Stimulated activated memory B cell treated with anti-CD40 and anti-IgM and Interleukin-4, amounts not matched to agents 10 μg/mL and 1 μg/mL and 100 μg/mL, for 72 hours (primary cell): ENCODE measurements at regions not wholly inside any gene's neighbourhood (a gene's known extent, or its start where the extent isn't known, plus 50 kb on each side); places are given as distances from the start of the nearest gene placed in this dataset.
"Not testable (repeated sequence)": the region's sequence is repeated elsewhere in the genome, so short reads cannot be mapped to it uniquely, and the experiment has no call there.

ENCODE experiments used
- ATAC-seq: fragments of 150-1000 bp; cut with Tn5 transposase; 2 replicates; pipeline ENCODE4 v1.10.0; 2021
- H3K27ac Mint-ChIP-seq: one replicate; pipeline ENCODE4 v1.8.0; 2022; ENCODE audit warnings: mild to moderate bottlenecking, mixed read lengths
- H3K27me3 Mint-ChIP-seq: one replicate; pipeline ENCODE4 v1.8.0; 2022; ENCODE audit warnings: mixed read lengths
- H3K36me3 Mint-ChIP-seq: one replicate; pipeline ENCODE4 v1.8.0; 2022; ENCODE audit warnings: mixed read lengths
- H3K4me1 Mint-ChIP-seq: one replicate; pipeline ENCODE4 v1.8.0; 2022; ENCODE audit warnings: mixed read lengths
- H3K4me3 Mint-ChIP-seq: one replicate; pipeline ENCODE4 v1.8.0; 2022; ENCODE audit warnings: mild to moderate bottlenecking, moderate library complexity, mixed read lengths
- H3K9me3 Mint-ChIP-seq: one replicate; pipeline ENCODE4 v1.8.0; 2022; ENCODE audit warnings: mixed read lengths

GRCh38 chr13:79853251-79853650 lies 372.3 kb downstream of the NDFIP2 start:
- Mint-ChIP-seq H3K27ac (no peak overlapping the region), H3K4me3 (no peak overlapping the region), H3K9me3 (peaks cover 2% of the 10 kb centered on the region)

GRCh38 chr13:79851318-79851717 lies 370.4 kb downstream of the NDFIP2 start:
- H3K36me3 Mint-ChIP-seq: no peaks in the 10 kb centered on the region
- no peaks in the 10 kb centered on the region for H3K27me3 Mint-ChIP-seq
- H3K9me3 Mint-ChIP-seq: peaks cover 2% of the 10 kb centered on the region
- no peak for ATAC-seq
- H3K4me1 Mint-ChIP-seq: no peaks in the 10 kb centered on the region
- no peak overlapping the region for H3K27ac Mint-ChIP-seq
- no peak overlapping the region for H3K4me3 Mint-ChIP-seq

More at GRCh38 chr13:79853251-79853650, 372.3 kb downstream of the NDFIP2 start:
- H3K27me3 Mint-ChIP-seq: no peaks in the 10 kb centered on the region
- no peak for ATAC-seq
- H3K36me3 Mint-ChIP-seq: no peaks in the 10 kb centered on the region
- H3K4me1 Mint-ChIP-seq: no peaks in the 10 kb centered on the region

- no peaks in the 10 kb centered on the region for H3K36me3 Mint-ChIP-seq
- no peaks in the 10 kb centered on the region for H3K9me3 Mint-ChIP-seq
- no peak overlapping the region for H3K4me3 Mint-ChIP-seq
- ATAC-seq: no peak
- H3K4me1 Mint-ChIP-seq: no peaks in the 10 kb centered on the region
- no peak overlapping the region for H3K27ac Mint-ChIP-seq
- H3K27me3 Mint-ChIP-seq: no peaks in the 10 kb centered on the region
Observed at GRCh38 chr13:79847882-79848592, 367.1 kb downstream of the NDFIP2 start.

GRCh38 chr13:79846386-79846785 lies 365.4 kb downstream of the NDFIP2 start:
- Mint-ChIP-seq H3K36me3 (no peaks in the 10 kb centered on the region), H3K9me3 (no peaks in the 10 kb centered on the region), H3K4me1 (no peaks in the 10 kb centered on the region), H3K27me3 (no peaks in the 10 kb centered on the region), H3K27ac (no peak overlapping the region), H3K4me3 (no peak overlapping the region)
- ATAC-seq: no peak

DNA sequence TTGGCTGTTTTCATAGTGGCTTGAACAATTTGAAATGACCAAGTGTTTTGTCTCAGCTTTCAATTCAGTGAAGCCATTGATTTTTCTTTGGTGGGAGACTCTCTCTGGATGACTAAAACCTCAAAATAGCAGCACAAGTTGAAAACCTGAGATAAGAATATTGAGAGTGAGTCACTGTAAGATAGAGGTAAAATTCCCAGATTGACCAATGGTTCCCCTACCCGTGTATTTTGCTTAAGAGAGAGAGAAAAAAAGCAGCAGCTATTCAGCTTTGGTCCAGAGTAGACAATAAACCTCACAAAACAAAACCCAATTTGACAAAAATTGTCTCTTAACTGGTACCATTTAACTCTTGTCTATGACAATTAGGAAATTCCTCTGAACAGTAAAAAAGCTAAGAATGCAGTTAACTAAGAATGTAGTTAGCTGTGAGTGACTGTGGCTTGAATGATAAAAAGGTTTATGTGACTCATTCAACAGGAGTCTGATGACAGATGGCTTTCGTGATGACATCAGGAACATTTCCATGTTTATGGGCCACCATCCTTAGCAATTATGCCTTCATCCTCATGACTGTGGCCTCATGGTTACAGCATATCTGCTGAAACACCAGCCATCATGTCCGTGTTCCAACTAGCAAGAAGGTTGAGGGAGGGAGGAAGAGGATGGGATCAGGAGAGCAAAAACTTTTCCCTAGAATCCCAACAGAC lies 356.9 kb downstream of the NDFIP2 start:
- no peaks in the 10 kb centered on the region for H3K36me3 Mint-ChIP-seq
- no peak overlapping the region for H3K27ac Mint-ChIP-seq
- no peaks in the 10 kb centered on the region for H3K27me3 Mint-ChIP-seq
- peaks cover 6% of the 10 kb centered on the region for H3K9me3 Mint-ChIP-seq
- H3K4me3 Mint-ChIP-seq: no peak overlapping the region
- no peak for ATAC-seq
- no peaks in the 10 kb centered on the region for H3K4me1 Mint-ChIP-seq

GRCh38 chr13:79836121-79836520 lies 355.2 kb downstream of the NDFIP2 start:
- H3K27ac Mint-ChIP-seq, H3K9me3 Mint-ChIP-seq, H3K4me1 Mint-ChIP-seq, H3K27me3 Mint-ChIP-seq, ATAC-seq, H3K4me3 Mint-ChIP-seq, H3K36me3 Mint-ChIP-seq: not testable (repeated sequence)

DNA sequence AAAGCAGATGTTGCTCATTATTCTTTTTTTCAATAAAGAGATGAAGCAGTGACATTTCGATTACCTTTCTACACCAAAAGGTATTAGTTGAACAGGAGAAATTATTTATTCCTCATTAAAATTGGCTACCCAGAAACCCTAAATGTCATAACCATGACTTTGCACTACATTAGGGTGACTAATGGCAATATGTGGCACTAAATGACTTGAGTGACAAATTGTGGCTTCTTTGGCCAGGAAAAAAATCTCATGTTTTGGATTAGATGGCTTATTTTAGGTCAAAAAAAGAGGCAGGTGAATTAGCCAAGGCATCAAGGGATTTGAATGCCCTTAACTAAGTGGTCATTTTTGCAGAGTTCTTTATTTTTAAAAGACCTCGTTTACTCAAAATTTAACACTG lies 353.9 kb downstream of the NDFIP2 start:
- Mint-ChIP-seq H3K27ac (no peak overlapping the region), H3K9me3 (peaks cover 6% of the 10 kb centered on the region), H3K27me3 (no peaks in the 10 kb centered on the region), H3K36me3 (no peaks in the 10 kb centered on the region), H3K4me1 (no peaks in the 10 kb centered on the region), H3K4me3 (no peak overlapping the region)
- ATAC-seq: no peak

DNA sequence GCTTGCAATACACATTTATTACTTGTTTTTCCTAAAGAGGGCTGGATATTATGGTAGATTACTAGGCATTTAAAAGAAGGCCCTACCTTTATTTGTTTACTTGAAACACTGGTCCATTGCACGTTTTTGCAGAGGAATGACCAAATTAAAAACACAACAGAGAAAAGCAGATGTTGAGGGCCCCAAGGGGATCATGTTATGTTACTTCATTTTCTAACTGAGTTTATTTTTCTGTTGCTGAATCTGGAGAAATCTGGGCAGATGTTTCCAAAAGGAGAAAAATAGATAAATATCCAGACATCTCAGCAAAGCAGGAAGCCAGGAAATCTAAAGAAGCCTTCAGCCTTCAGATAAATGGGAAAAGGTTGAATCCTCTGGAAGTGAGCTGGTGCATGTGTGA lies 353.0 kb downstream of the NDFIP2 start:
- no peak for ATAC-seq
- Mint-ChIP-seq H3K9me3 (peaks cover 1% of the 10 kb centered on the region), H3K36me3 (no peaks in the 10 kb centered on the region), H3K27ac (no peak overlapping the region), H3K27me3 (no peaks in the 10 kb centered on the region), H3K4me3 (no peak overlapping the region), H3K4me1 (no peaks in the 10 kb centered on the region)

GRCh38 chr13:79831556-79831955 lies 350.6 kb downstream of the NDFIP2 start:
- H3K27me3 Mint-ChIP-seq: no peaks in the 10 kb centered on the region
- no peak for ATAC-seq
- H3K4me1 Mint-ChIP-seq: no peaks in the 10 kb centered on the region
- H3K36me3 Mint-ChIP-seq: no peaks in the 10 kb centered on the region
- H3K27ac Mint-ChIP-seq: no peak overlapping the region
- no peak overlapping the region for H3K4me3 Mint-ChIP-seq
- H3K9me3 Mint-ChIP-seq: no peaks in the 10 kb centered on the region

DNA sequence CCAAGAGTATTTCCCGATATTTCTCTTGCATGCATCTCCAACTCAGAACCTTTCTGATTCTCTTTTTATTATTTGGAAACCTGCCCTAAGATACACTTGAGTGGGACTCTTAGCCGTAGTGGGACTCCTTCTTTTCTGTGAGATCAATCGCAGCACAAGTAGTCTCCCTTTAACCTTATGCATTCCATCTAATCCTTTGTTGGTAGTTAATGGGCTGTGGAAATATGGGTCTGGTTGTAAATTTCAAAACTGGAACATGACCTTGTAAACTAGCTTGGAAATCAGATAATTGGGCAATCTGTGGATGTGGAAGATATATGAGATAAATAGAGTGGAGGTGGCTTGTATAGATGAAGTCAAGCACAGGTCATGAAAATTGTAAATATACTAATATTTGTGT lies 350.0 kb downstream of the NDFIP2 start:
- Mint-ChIP-seq H3K4me1 (no peaks in the 10 kb centered on the region), H3K27me3 (no peaks in the 10 kb centered on the region), H3K9me3 (no peaks in the 10 kb centered on the region), H3K36me3 (no peaks in the 10 kb centered on the region), H3K27ac (no peak overlapping the region), H3K4me3 (no peak overlapping the region)
- ATAC-seq: no peak

DNA sequence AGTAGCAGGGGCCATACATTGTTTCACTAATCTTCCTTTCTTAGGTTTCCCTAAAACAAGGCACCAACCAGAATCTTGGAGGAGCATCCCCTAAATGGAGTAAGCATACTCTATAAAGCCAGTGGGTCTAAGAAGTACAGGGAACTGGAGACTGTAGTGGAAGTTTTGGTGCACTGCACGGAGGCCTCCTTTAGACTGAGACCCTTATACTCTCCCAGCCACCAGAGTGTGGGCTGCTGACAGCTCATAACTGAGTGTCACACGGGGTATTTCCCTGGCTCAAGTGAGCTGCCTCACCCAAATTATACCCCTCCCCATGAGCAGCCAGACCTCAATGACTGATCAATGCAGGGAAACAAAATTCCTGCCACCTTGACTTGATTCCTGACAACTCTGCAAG lies 349.5 kb downstream of the NDFIP2 start:
- Mint-ChIP-seq H3K4me1 (no peaks in the 10 kb centered on the region), H3K27me3 (no peaks in the 10 kb centered on the region), H3K9me3 (no peaks in the 10 kb centered on the region), H3K36me3 (no peaks in the 10 kb centered on the region), H3K27ac (no peak overlapping the region), H3K4me3 (no peak overlapping the region)
- ATAC-seq: peak; percentile 57

- no peak for ATAC-seq
- no peaks in the 10 kb centered on the region for H3K36me3 Mint-ChIP-seq
- H3K27me3 Mint-ChIP-seq: no peaks in the 10 kb centered on the region
- H3K4me3 Mint-ChIP-seq: no peak overlapping the region
- H3K9me3 Mint-ChIP-seq: no peaks in the 10 kb centered on the region
- H3K27ac Mint-ChIP-seq: no peak overlapping the region
- H3K4me1 Mint-ChIP-seq: no peaks in the 10 kb centered on the region
Observed at GRCh38 chr13:79829880-79830279, 348.9 kb downstream of the NDFIP2 start.

- no peaks in the 10 kb centered on the region for H3K4me1 Mint-ChIP-seq
- H3K9me3 Mint-ChIP-seq: no peaks in the 10 kb centered on the region
- no peak overlapping the region for H3K27ac Mint-ChIP-seq
- no peak overlapping the region for H3K4me3 Mint-ChIP-seq
- no peaks in the 10 kb centered on the region for H3K36me3 Mint-ChIP-seq
- no peaks in the 10 kb centered on the region for H3K27me3 Mint-ChIP-seq
- no peak for ATAC-seq
Observed at GRCh38 chr13:79825959-79826358, 345.0 kb downstream of the NDFIP2 start.

DNA sequence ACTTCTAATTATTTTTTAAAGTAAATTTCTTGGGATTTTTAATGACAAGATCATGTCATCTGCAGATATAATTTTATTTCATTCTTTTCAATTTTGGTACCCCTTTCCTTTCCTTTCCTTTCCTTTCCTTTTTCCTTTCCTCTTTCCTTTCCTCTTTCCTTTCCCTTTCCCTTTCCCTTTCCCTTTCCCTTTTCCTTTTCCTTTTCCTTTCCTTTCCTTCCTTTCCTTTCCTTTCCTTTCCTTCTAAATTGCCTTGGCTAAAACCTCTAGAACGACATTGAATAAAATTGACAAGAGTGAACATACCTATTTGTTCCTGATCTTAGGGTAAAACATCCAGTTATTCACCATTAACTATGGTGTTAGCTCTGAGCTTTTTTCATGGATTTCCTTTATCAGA lies 334.1 kb downstream of the NDFIP2 start:
- H3K27ac Mint-ChIP-seq: no peak overlapping the region
- H3K4me1 Mint-ChIP-seq: peaks cover 19% of the 10 kb centered on the region
- no peaks in the 10 kb centered on the region for H3K36me3 Mint-ChIP-seq
- no peaks in the 10 kb centered on the region for H3K27me3 Mint-ChIP-seq
- no peak for ATAC-seq
- no peak overlapping the region for H3K4me3 Mint-ChIP-seq
- peaks cover 8% of the 10 kb centered on the region for H3K9me3 Mint-ChIP-seq

GRCh38 chr13:79812070-79812850 lies 331.3 kb downstream of the NDFIP2 start:
- H3K4me3 Mint-ChIP-seq: no peak overlapping the region

More at GRCh38 chr13:79812070-79812850, 331.3 kb downstream of the NDFIP2 start:
- peaks cover 19% of the 10 kb centered on the region for H3K4me1 Mint-ChIP-seq
- H3K27ac Mint-ChIP-seq: peak overlapping the region; percentile 24
- no peaks in the 10 kb centered on the region for H3K36me3 Mint-ChIP-seq
- H3K9me3 Mint-ChIP-seq: peaks cover 8% of the 10 kb centered on the region
- peak; percentile 65 for ATAC-seq
- H3K27me3 Mint-ChIP-seq: no peaks in the 10 kb centered on the region
